GM23248 (cell line): ENCODE measurements at regions not wholly inside any gene's neighbourhood (a gene's known extent, or its start where the extent isn't known, plus 50 kb on each side); places are given as distances from the start of the nearest gene placed in this dataset.
A peak's percentile ranks its signal among the peaks of the same experiment; 100 is the strongest.

Experiments used
- DNase-seq: peaks from one replicate; pipeline ENCODE4 v3.0.0-alpha.2; 2015
- H2AFZ ChIP-seq: fragments of 200-600 bp; sonication (generic); 2 replicates; pipeline ENCODE4 v1.6.1; 2016; ENCODE audit warnings: antibody characterized with exemption
- H3F3A ChIP-seq: fragments of 200-600 bp; sonication (generic); 2 replicates; pipeline ENCODE4 v1.6.1; 2016; ENCODE audit warnings: mild to moderate bottlenecking, antibody characterized with exemption, mixed run types; ENCODE audit not compliant: insufficient read depth
- H3K27ac ChIP-seq: fragments of 200-600 bp; sonication (generic); 2 replicates; pipeline ENCODE4 v1.5.1; 2016; ENCODE audit warnings: mild to moderate bottlenecking
- H3K27me3 ChIP-seq: fragments of 200-600 bp; sonication (generic); replicated peaks from 2 replicates; pipeline ENCODE4 v1.6.1; 2016; ENCODE audit warnings: mild to moderate bottlenecking; ENCODE audit not compliant: insufficient read depth
- H3K36me3 ChIP-seq: fragments of 200-600 bp; sonication (generic); 2 replicates; pipeline ENCODE4 v1.6.1; 2016; ENCODE audit warnings: low read depth, mild to moderate bottlenecking
- H3K4me1 ChIP-seq: fragments of 200-600 bp; sonication (generic); 2 replicates; pipeline ENCODE4 v1.6.1; 2016; ENCODE audit warnings: mild to moderate bottlenecking; ENCODE audit not compliant: insufficient read depth
- H3K4me2 ChIP-seq: fragments of 200-600 bp; sonication (generic); one replicate; pipeline ENCODE4 v1.6.1; 2016; ENCODE audit warnings: mild to moderate bottlenecking; ENCODE audit not compliant: unreplicated experiment
- H3K4me3 ChIP-seq: fragments of 200-600 bp; sonication (generic); 2 replicates; pipeline ENCODE4 v1.5.1; 2016; ENCODE audit warnings: mild to moderate bottlenecking
- H3K79me2 ChIP-seq: fragments of 200-600 bp; sonication (generic); 2 replicates; pipeline ENCODE4 v1.6.1; 2016; ENCODE audit warnings: mild to moderate bottlenecking; ENCODE audit not compliant: insufficient read depth
- H3K9ac ChIP-seq: fragments of 200-600 bp; sonication (generic); 2 replicates; pipeline ENCODE4 v1.6.1; 2016; ENCODE audit warnings: mild to moderate bottlenecking
- H3K9me2 ChIP-seq: fragments of 200-600 bp; sonication (generic); 2 replicates; pipeline ENCODE4 v1.6.1; 2016; ENCODE audit warnings: mixed run types, mild to moderate bottlenecking, moderate library complexity; ENCODE audit not compliant: insufficient read depth
- H3K9me3 ChIP-seq: fragments of 200-600 bp; sonication (generic); one replicate; pipeline ENCODE4 v1.6.1; 2017; ENCODE audit warnings: low read depth
- H4K20me1 ChIP-seq: fragments of 200-600 bp; sonication (generic); 2 replicates; pipeline ENCODE4 v1.6.0; 2016; ENCODE audit not compliant: insufficient read depth
- EZH2 ChIP-seq: fragments of 200-600 bp; sonication (generic); IDR thresholded peaks from 2 replicates; pipeline ENCODE4 v1.6.1; 2018; ENCODE audit warnings: antibody characterized with exemption, mild to moderate bottlenecking; ENCODE audit not compliant: insufficient read depth, poor library complexity, severe bottlenecking
- EZH2phosphoT487 ChIP-seq: fragments of 200-600 bp; sonication (generic); IDR thresholded peaks from 2 replicates; pipeline ENCODE4 v1.6.1; 2018; ENCODE audit warnings: antibody characterized with exemption, moderate library complexity, mild to moderate bottlenecking, low read depth; ENCODE audit not compliant: insufficient read depth
- WGBS, 2 experiments: methylation state at CpG; one replicate each; pipeline ENCODE4 v1.1.6; 2015 to 2017; ENCODE audit warnings: low lambda C conversion rate in 2 of 2, low coverage in 1 of 2; ENCODE audit errors: missing lambda C conversion rate in 2 of 2; 5-methylcytosine and 5-hydroxymethylcytosine counted together
- in situ Hi-C: fragments of 300-500 bp; cut with MboI; formaldehyde crosslinking; loops from 2 replicates; pipeline ENCODE4 v1.15.0; 2020

GRCh38 chr9:108275906-108276305 is 579.9 kb downstream of the ACTL7B start:
- Histone ChIP-seq H3K9ac (no peak overlapping the region), H3K27me3 (no peaks in the 10 kb centered on the region), H4K20me1 (no peaks in the 10 kb centered on the region), H3K4me3 (no peak overlapping the region), H3K79me2 (no peaks in the 10 kb centered on the region), H2AFZ (no peak overlapping the region), H3K9me3 (no peaks in the 10 kb centered on the region), H3K27ac (no peak overlapping the region), H3F3A (no peaks in the 10 kb centered on the region), H3K4me1 (peaks cover 14% of the 10 kb centered on the region), H3K9me2 (no peaks in the 10 kb centered on the region), H3K36me3 (no peaks in the 10 kb centered on the region), H3K4me2 (no peak overlapping the region)
- in situ Hi-C loops, result loop anchor here (25.0 kb wide), 1 partner anchor 486 kb away; no protein-coding TSS in a partner anchor
- TF ChIP-seq EZH2, result no peak
- no peak for TF ChIP-seq EZH2phosphoT487
- WGBS, 2 experiments, result 60 to 68% methylated on average over 2 of the region's 2 CpGs
- DNase-seq, result no peak

- no peak overlapping the region for H3K27ac ChIP-seq
- no peaks in the 10 kb centered on the region for H3K36me3 ChIP-seq
- H3K4me3 ChIP-seq, result no peak overlapping the region
- no peak overlapping the region for H2AFZ ChIP-seq
- H3K4me2 ChIP-seq, result no peak overlapping the region
- H4K20me1 ChIP-seq, result no peaks in the 10 kb centered on the region
- H3K9me2 ChIP-seq, result no peaks in the 10 kb centered on the region
- H3F3A ChIP-seq, result no peaks in the 10 kb centered on the region
- TF ChIP-seq EZH2 (no peak), EZH2phosphoT487 (no peak)
- in situ Hi-C loops, result loop anchor here (5.0 to 25.0 kb wide), 2 partner anchors 487 to 788 kb away; partner anchors contain the start of gene KLF4
- no peak for DNase-seq
- peaks cover 14% of the 10 kb centered on the region for H3K4me1 ChIP-seq
- WGBS, 2 experiments, result 96 to 97% methylated on average over 5 of the region's 5 CpGs
- no peak overlapping the region for H3K9ac ChIP-seq
- H3K27me3 ChIP-seq, result no peaks in the 10 kb centered on the region
- H3K79me2 ChIP-seq, result no peaks in the 10 kb centered on the region
- no peaks in the 10 kb centered on the region for H3K9me3 ChIP-seq
Observed at GRCh38 chr9:108274971-108275370, 580.8 kb downstream of the ACTL7B start.

- no peaks in the 10 kb centered on the region for H3K36me3 ChIP-seq
- H3K27ac ChIP-seq, result no peak overlapping the region
- DNase-seq, result peak; percentile 38
- peaks cover 14% of the 10 kb centered on the region for H3K4me1 ChIP-seq
- H4K20me1 ChIP-seq, result no peaks in the 10 kb centered on the region
- TF ChIP-seq EZH2phosphoT487 (no peak), EZH2 (no peak)
- WGBS, 2 experiments, result 91 to 100% methylated on average over 2 of the region's 2 CpGs
- no peak overlapping the region for H3K4me2 ChIP-seq
- no peaks in the 10 kb centered on the region for H3K79me2 ChIP-seq
- no peak overlapping the region for H3K9ac ChIP-seq
- H3F3A ChIP-seq, result no peaks in the 10 kb centered on the region
- no peak overlapping the region for H2AFZ ChIP-seq
- no peaks in the 10 kb centered on the region for H3K27me3 ChIP-seq
- H3K9me2 ChIP-seq, result no peaks in the 10 kb centered on the region
- H3K9me3 ChIP-seq, result no peaks in the 10 kb centered on the region
- no peak overlapping the region for H3K4me3 ChIP-seq
- in situ Hi-C loops, result loop anchor here (5.0 kb wide), 1 partner anchor 787 kb away; the partner anchor contains the start of gene KLF4
Observed at GRCh38 chr9:108273988-108274387, 581.8 kb downstream of the ACTL7B start.

DNA sequence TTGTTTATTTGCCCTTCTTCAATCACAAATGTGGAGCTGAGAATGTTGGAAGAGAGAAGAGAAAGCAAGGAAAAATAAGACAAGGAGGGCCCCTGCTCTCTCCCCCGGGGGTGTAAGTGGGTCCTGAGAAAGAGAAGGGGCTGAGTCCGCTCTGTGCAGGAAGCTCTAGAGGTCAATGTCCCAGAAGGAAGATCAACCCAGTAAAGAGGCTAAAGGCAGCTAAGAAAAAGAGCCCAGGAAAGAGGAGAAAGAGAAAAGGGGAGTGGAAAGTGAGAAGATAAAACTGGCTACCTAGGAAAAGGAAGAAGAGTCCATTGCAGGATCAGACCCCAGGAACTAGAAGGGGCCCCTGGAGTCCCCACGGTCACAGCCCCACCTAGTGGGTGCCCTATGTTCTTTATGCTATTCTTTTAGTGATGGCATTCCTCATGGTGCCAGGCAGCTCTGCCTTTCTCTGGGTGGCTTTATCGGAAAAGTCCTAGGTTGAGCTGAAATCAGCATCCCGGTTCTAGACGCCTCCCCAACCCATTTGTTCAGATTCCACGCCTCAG is 583.4 kb downstream of the ACTL7B start:
- Histone ChIP-seq H2AFZ (peak overlapping the region; percentile 85), H4K20me1 (no peaks in the 10 kb centered on the region), H3K4me3 (peak overlapping the region; percentile 47), H3K9me2 (no peaks in the 10 kb centered on the region), H3K36me3 (no peaks in the 10 kb centered on the region), H3K4me2 (peak overlapping the region; percentile 86), H3K27ac (peak overlapping the region; percentile 10; the same call in 1 of the 2 replicates), H3K27me3 (no peaks in the 10 kb centered on the region), H3K79me2 (no peaks in the 10 kb centered on the region), H3K4me1 (peaks cover 14% of the 10 kb centered on the region), H3K9ac (peak overlapping the region; percentile 64), H3K9me3 (no peaks in the 10 kb centered on the region), H3F3A (no peaks in the 10 kb centered on the region)
- in situ Hi-C loops, result loop anchor here (5.0 kb wide), 1 partner anchor 785 kb away; the partner anchor contains the start of gene KLF4
- 38 to 44% methylated on average over 7 of the region's 7 CpGs for WGBS, 2 experiments
- DNase-seq, result peak; percentile 74
- TF ChIP-seq EZH2, result no peak
- TF ChIP-seq EZH2phosphoT487, result no peak
